ENCODE measurements at regions not wholly inside any gene's neighbourhood (a gene's known extent, or its start where the extent isn't known, plus 50 kb on each side); places are given as distances from the start of the nearest gene placed in this dataset.

DNA sequence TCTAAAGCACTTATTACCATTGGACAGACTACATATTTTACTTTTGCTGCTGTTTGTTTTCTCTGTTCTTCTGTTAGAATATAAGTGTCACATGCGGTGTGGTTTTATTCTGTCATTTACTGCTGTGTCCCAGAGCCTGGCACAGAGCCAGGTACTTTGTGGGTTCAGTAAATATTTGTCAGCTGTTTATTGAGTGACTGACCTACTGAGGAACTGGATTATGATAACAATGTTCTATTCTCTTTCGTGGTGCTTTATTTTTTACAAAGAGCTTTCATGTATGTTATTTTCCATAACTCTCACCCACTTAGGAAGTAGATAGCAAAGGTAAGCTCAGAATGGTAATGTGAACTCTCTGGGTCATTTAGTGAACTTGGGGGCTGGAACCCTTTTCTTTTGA is 118.8 kb downstream of the RWDD3 start:
- Histone ChIP-seq H3K4me3 (replicated peaks; ENCODE audit: insufficient read depth, low read length) (no peak overlapping the region), H3K27me3 (ENCODE audit: insufficient read depth, poor library complexity, severe bottlenecking) (peaks cover 2% of the 10 kb centered on the region), H3K27ac (replicated peaks) (no peak overlapping the region)
- no peak for TF ChIP-seq POLR2AphosphoS5 (IDR thresholded peaks at IDR 0.05; ENCODE audit: low read depth)
- TF ChIP-seq, protein P1, sequence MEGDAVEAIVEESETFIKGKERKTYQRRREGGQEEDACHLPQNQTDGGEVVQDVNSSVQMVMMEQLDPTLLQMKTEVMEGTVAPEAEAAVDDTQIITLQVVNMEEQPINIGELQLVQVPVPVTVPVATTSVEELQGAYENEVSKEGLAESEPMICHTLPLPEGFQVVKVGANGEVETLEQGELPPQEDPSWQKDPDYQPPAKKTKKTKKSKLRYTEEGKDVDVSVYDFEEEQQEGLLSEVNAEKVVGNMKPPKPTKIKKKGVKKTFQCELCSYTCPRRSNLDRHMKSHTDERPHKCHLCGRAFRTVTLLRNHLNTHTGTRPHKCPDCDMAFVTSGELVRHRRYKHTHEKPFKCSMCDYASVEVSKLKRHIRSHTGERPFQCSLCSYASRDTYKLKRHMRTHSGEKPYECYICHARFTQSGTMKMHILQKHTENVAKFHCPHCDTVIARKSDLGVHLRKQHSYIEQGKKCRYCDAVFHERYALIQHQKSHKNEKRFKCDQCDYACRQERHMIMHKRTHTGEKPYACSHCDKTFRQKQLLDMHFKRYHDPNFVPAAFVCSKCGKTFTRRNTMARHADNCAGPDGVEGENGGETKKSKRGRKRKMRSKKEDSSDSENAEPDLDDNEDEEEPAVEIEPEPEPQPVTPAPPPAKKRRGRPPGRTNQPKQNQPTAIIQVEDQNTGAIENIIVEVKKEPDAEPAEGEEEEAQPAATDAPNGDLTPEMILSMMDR (IDR thresholded peaks at IDR 0.05; ENCODE audit: insufficient read depth, low read length) = no peak
- no peak for TF ChIP-seq SPI1 (IDR thresholded peaks at IDR 0.05; ENCODE audit: borderline replicate concordance, low read depth)
- TF ChIP-seq GABPA (IDR thresholded peaks at IDR 0.05; ENCODE audit: low read depth) = no peak
- TF ChIP-seq REST (IDR thresholded peaks at IDR 0.05; ENCODE audit: insufficient replicate concordance, low read depth) = no peak
- DNase-seq (ENCODE audit: low read depth in 1 of 2, low spot score in 1 of 2) = no peak

DNA sequence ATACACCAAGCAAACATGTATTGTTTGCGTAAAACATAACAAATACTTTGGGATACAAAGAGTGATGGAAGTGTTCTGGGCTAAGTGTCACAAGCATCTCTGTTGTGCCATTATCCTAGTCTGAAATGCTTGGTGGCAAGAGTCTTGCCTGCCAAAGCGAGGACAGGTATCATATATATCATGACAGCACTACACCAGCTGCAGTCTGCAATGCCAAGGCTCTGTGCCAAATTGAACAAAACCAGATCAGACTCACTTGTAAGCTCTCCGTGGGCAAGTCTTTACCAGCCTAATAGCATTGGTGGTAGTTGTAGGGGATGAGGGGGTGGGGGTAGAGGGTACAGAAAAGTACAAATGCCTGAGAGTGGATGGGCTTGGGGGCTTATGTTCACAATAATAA is 119.2 kb downstream of the RWDD3 start:
- no peak overlapping the region for H3K4me3 ChIP-seq (replicated peaks; ENCODE audit: insufficient read depth, low read length)
- H3K27ac ChIP-seq (replicated peaks) = no peak overlapping the region
- no peak for DNase-seq (ENCODE audit: low read depth in 1 of 2, low spot score in 1 of 2)
- TF ChIP-seq POLR2AphosphoS5 (IDR thresholded peaks at IDR 0.05; ENCODE audit: low read depth) = no peak
- TF ChIP-seq, protein P1 (IDR thresholded peaks at IDR 0.05; ENCODE audit: insufficient read depth, low read length) = no peak
- peaks cover 2% of the 10 kb centered on the region for H3K27me3 ChIP-seq (ENCODE audit: insufficient read depth, poor library complexity, severe bottlenecking)

DNA sequence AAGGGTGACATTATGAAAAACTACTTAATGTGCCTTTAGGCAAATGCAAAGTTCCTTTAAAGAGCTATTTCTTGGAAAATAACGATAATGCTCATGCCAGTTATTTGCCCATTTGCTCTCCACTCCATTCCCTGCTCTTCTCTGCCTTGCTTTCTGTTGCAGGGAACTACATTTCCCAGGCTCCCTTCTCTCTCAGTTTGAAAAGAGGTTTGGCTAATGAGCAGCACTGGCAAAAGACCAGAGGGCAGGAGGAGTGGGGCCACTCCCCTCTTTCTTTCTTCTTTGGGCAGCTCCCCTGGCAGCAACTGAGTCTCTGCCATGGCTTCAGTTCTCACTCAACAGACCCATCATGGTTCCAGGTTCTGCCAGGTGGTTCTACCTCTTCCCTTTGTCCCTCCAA is 130.5 kb downstream of the RWDD3 start:
- H3K4me3 ChIP-seq (replicated peaks; ENCODE audit: insufficient read depth, low read length) = no peak overlapping the region
- DNase-seq (ENCODE audit: low read depth in 1 of 2, low spot score in 1 of 2) = no peak
- TF ChIP-seq SPI1 (IDR thresholded peaks at IDR 0.05; ENCODE audit: borderline replicate concordance, low read depth) (no peak), REST (IDR thresholded peaks at IDR 0.05; ENCODE audit: insufficient replicate concordance, low read depth) (no peak), POLR2AphosphoS5 (IDR thresholded peaks at IDR 0.05; ENCODE audit: low read depth) (no peak), GABPA (IDR thresholded peaks at IDR 0.05; ENCODE audit: low read depth) (no peak)
- TF ChIP-seq, protein P1 (IDR thresholded peaks at IDR 0.05; ENCODE audit: insufficient read depth, low read length) = no peak
- H3K27me3 ChIP-seq (ENCODE audit: insufficient read depth, poor library complexity, severe bottlenecking) = no peaks in the 10 kb centered on the region
- no peak overlapping the region for H3K27ac ChIP-seq (replicated peaks)

DNA sequence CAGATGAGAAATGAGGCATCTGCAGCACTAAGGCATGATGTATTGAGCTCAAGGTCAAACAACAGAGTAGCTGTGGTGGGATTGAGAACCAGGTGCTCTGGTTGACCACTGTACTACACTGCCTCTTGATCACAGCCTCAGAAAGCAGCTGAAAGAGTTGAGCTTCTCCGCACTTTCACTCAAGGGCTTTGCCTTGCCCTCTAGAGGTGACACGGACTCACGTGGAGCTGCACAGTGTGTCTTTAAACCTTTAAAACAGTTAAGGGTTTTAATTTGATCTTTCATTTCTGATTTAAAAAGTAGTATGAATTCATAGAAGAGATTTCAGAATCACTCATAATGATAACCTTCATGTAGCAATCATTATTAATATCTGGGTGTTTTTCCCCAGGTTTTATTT is 132.5 kb downstream of the RWDD3 start:
- DNase-seq (ENCODE audit: low read depth in 1 of 2, low spot score in 1 of 2) = no peak
- TF ChIP-seq GABPA (IDR thresholded peaks at IDR 0.05; ENCODE audit: low read depth) = no peak
- no peak for TF ChIP-seq REST (IDR thresholded peaks at IDR 0.05; ENCODE audit: insufficient replicate concordance, low read depth)
- no peak for TF ChIP-seq SPI1 (IDR thresholded peaks at IDR 0.05; ENCODE audit: borderline replicate concordance, low read depth)
- TF ChIP-seq, protein P1 (IDR thresholded peaks at IDR 0.05; ENCODE audit: insufficient read depth, low read length) = no peak
- TF ChIP-seq POLR2AphosphoS5 (IDR thresholded peaks at IDR 0.05; ENCODE audit: low read depth) = no peak

More for the DNA sequence above, 132.5 kb downstream of the RWDD3 start:
- Histone ChIP-seq H3K4me3 (replicated peaks; ENCODE audit: insufficient read depth, low read length) (no peak overlapping the region), H3K27me3 (ENCODE audit: insufficient read depth, poor library complexity, severe bottlenecking) (no peaks in the 10 kb centered on the region), H3K27ac (replicated peaks) (no peak overlapping the region)
